RWPE2 (cell line): ENCODE measurements at regions not wholly inside any gene's neighbourhood (a gene's known extent, or its start where the extent isn't known, plus 50 kb on each side); places are given as distances from the start of the nearest gene placed in this dataset.

Experiments
- ATAC-seq: fragments of 200-7000 bp; cut with Tn5 transposase; 3 replicates; pipeline ENCODE4 v1.9.1; 2021; ENCODE audit warnings: low read depth
- DNase-seq: peaks from one replicate; pipeline ENCODE4 v3.0.0-alpha.2; 2020; ENCODE audit warnings: low spot score
- H3K27ac ChIP-seq: fragments of 450-650 bp; 2 replicates; pipeline ENCODE4 v1.5.1; 2017; ENCODE audit warnings: mild to moderate bottlenecking; ENCODE audit not compliant: poor library complexity, severe bottlenecking
- H3K27me3 ChIP-seq: fragments of 250-450 bp; sonication (Bioruptor Pico); 2 replicates; pipeline ENCODE4 v1.5.1; 2021; ENCODE audit warnings: mild to moderate bottlenecking, moderate library complexity; ENCODE audit not compliant: insufficient read depth, poor library complexity, severe bottlenecking
- H3K36me3 ChIP-seq: fragments of 250-450 bp; sonication (Bioruptor Pico); 2 replicates; pipeline ENCODE4 v1.5.1; 2020; ENCODE audit warnings: low read depth, mild to moderate bottlenecking, moderate library complexity
- H3K4me1 ChIP-seq: fragments of 250-450 bp; sonication (Bioruptor Pico); 2 replicates; pipeline ENCODE4 v1.5.1; 2021; ENCODE audit warnings: mild to moderate bottlenecking, moderate library complexity; ENCODE audit not compliant: insufficient read depth, poor library complexity, severe bottlenecking
- H3K4me3 ChIP-seq: fragments of 250-450 bp; sonication (Bioruptor Pico); 2 replicates; pipeline ENCODE4 v1.5.1; 2021; ENCODE audit warnings: mild to moderate bottlenecking, moderate library complexity; ENCODE audit not compliant: severe bottlenecking
- H3K9me3 ChIP-seq: fragments of 250-450 bp; sonication (Bioruptor Pico); 2 replicates; pipeline ENCODE4 v1.5.1; 2021; ENCODE audit warnings: mild to moderate bottlenecking, moderate library complexity; ENCODE audit not compliant: severe bottlenecking
- CTCF ChIP-seq: fragments of 450-650 bp; IDR thresholded peaks from one replicate; pipeline ENCODE4 v1.5.1; 2017; ENCODE audit warnings: mild to moderate bottlenecking, moderate library complexity; ENCODE audit not compliant: poor library complexity, severe bottlenecking

- no peaks in the 10 kb centered on the region for H3K4me1 ChIP-seq
These were observed 435.2 kb downstream of the GBE1 start for GRCh38 chr3:81326245-81326644.

GRCh38 chr3:81320862-81321261, 440.6 kb downstream of the GBE1 start:
- Histone ChIP-seq H3K4me3 (no peak overlapping the region), H3K27me3 (peaks cover 8% of the 10 kb centered on the region), H3K9me3 (no peaks in the 10 kb centered on the region), H3K27ac (no peak overlapping the region), H3K36me3 (no peaks in the 10 kb centered on the region), H3K4me1 (no peaks in the 10 kb centered on the region)
- no peak for TF ChIP-seq CTCF
- DNase-seq (no peak), ATAC-seq (no peak)

More at GRCh38 chr3:81326245-81326644, 435.2 kb downstream of the GBE1 start:
- ATAC-seq (no peak), DNase-seq (no peak)
- H3K27ac ChIP-seq: no peak overlapping the region
- no peak for TF ChIP-seq CTCF
- no peak overlapping the region for H3K4me3 ChIP-seq
- H3K27me3 ChIP-seq: peaks cover 8% of the 10 kb centered on the region
- H3K9me3 ChIP-seq: no peaks in the 10 kb centered on the region
- no peaks in the 10 kb centered on the region for H3K36me3 ChIP-seq

- no peak for DNase-seq
- H3K36me3 ChIP-seq: no peaks in the 10 kb centered on the region
- H3K27me3 ChIP-seq: no peaks in the 10 kb centered on the region
- no peak overlapping the region for H3K4me3 ChIP-seq
- no peaks in the 10 kb centered on the region for H3K4me1 ChIP-seq
- no peak overlapping the region for H3K27ac ChIP-seq
- no peak for TF ChIP-seq CTCF
- no peak for ATAC-seq
- H3K9me3 ChIP-seq: no peaks in the 10 kb centered on the region
These were observed 446.4 kb downstream of the GBE1 start for GRCh38 chr3:81315030-81315429.

GRCh38 chr3:81311321-81311720, 450.1 kb downstream of the GBE1 start:
- ATAC-seq (no peak), DNase-seq (no peak)
- Histone ChIP-seq H3K27me3 (no peaks in the 10 kb centered on the region), H3K4me1 (no peaks in the 10 kb centered on the region), H3K4me3 (no peak overlapping the region), H3K36me3 (no peaks in the 10 kb centered on the region), H3K27ac (no peak overlapping the region), H3K9me3 (no peaks in the 10 kb centered on the region)
- no peak for TF ChIP-seq CTCF

- no peak for DNase-seq
- H3K36me3 ChIP-seq: no peaks in the 10 kb centered on the region
- H3K9me3 ChIP-seq: no peaks in the 10 kb centered on the region
- ATAC-seq: peak; percentile 78
- H3K4me1 ChIP-seq: no peaks in the 10 kb centered on the region
- no peak for TF ChIP-seq CTCF
- no peak overlapping the region for H3K27ac ChIP-seq
- no peak overlapping the region for H3K4me3 ChIP-seq
- H3K27me3 ChIP-seq: no peaks in the 10 kb centered on the region
These were observed 453.1 kb downstream of the GBE1 start for GRCh38 chr3:81308306-81308705.
